Trophoblast cell (in vitro differentiated cells and primary cell): ENCODE measurements at regions not wholly inside any gene's neighbourhood (a gene's known extent, or its start where the extent isn't known, plus 50 kb on each side); places are given as distances from the start of the nearest gene placed in this dataset.
A peak's percentile ranks its signal among the peaks of the same experiment; 100 is the strongest.

Experiments used
- DNase-seq, 2 donors: peaks; one replicate each; pipeline ENCODE4 v3.0.0-alpha.2; 2016
- H2AFZ ChIP-seq: 2 replicates; pipeline ENCODE4 v1.6.1; 2013; ENCODE audit warnings: low read length, moderate library complexity, mild to moderate bottlenecking; ENCODE audit not compliant: insufficient read depth, poor library complexity
- H2AK5ac ChIP-seq: 2 replicates; pipeline ENCODE4 v1.6.1; 2013; ENCODE audit warnings: mild to moderate bottlenecking, low read length
- H2BK120ac ChIP-seq: 2 replicates; pipeline ENCODE4 v1.6.1; 2013; ENCODE audit warnings: low read length, mild to moderate bottlenecking, moderate library complexity; ENCODE audit not compliant: insufficient read depth, poor library complexity
- H2BK12ac ChIP-seq: 2 replicates; pipeline ENCODE4 v1.6.1; 2013; ENCODE audit warnings: mild to moderate bottlenecking, low read length, moderate library complexity
- H2BK5ac ChIP-seq: 2 replicates; pipeline ENCODE4 v1.6.1; 2013; ENCODE audit warnings: low read length, low read depth, moderate library complexity, mild to moderate bottlenecking; ENCODE audit not compliant: poor library complexity
- H3K14ac ChIP-seq: 2 replicates; pipeline ENCODE4 v1.6.1; 2013; ENCODE audit warnings: mild to moderate bottlenecking, low read length
- H3K18ac ChIP-seq: 2 replicates; pipeline ENCODE4 v1.6.1; 2013; ENCODE audit warnings: mild to moderate bottlenecking, low read length
- H3K23ac ChIP-seq: 2 replicates; pipeline ENCODE4 v1.6.1; 2013; ENCODE audit warnings: low read length
- H3K27ac ChIP-seq: 2 replicates; pipeline ENCODE4 v1.5.1; 2013; ENCODE audit warnings: low read depth, mild to moderate bottlenecking, inconsistent platforms, low read length, moderate library complexity
- H3K27me3 ChIP-seq: 2 replicates; pipeline ENCODE4 v1.6.1; 2013; ENCODE audit warnings: inconsistent platforms, mild to moderate bottlenecking, low read length, moderate library complexity; ENCODE audit not compliant: insufficient read depth
- H3K36me3 ChIP-seq, 2 experiments: 1 replicate in 1 of 2; 2 replicates in 1 of 2; pipeline ENCODE4 v1.6.1; 2013; ENCODE audit warnings: low read length in 2 of 2, mild to moderate bottlenecking in 2 of 2, moderate library complexity in 1 of 2; ENCODE audit not compliant: insufficient read depth in 2 of 2, control insufficient read depth in 1 of 2
- H3K4ac ChIP-seq: 2 replicates; pipeline ENCODE4 v1.6.1; 2013; ENCODE audit warnings: low read depth, mild to moderate bottlenecking, low read length, moderate library complexity
- H3K4me1 ChIP-seq, 2 experiments: 1 replicate in 1 of 2; 2 replicates in 1 of 2; pipeline ENCODE4 v1.6.1; 2013; ENCODE audit warnings: low read length in 2 of 2, mild to moderate bottlenecking in 2 of 2, moderate library complexity in 1 of 2; ENCODE audit not compliant: insufficient read depth in 2 of 2, control insufficient read depth in 1 of 2
- H3K4me2 ChIP-seq: 2 replicates; pipeline ENCODE4 v1.6.1; 2013; ENCODE audit warnings: inconsistent platforms, mild to moderate bottlenecking, low read length, moderate library complexity
- H3K4me3 ChIP-seq: 2 replicates; pipeline ENCODE4 v1.5.1; 2013; ENCODE audit warnings: mild to moderate bottlenecking, low read depth, low read length, inconsistent platforms
- H3K79me1 ChIP-seq: one replicate; pipeline ENCODE4 v1.6.1; 2013; ENCODE audit warnings: low read length
- H3K79me2 ChIP-seq: 2 replicates; pipeline ENCODE4 v1.6.1; 2013; ENCODE audit warnings: low read length, mild to moderate bottlenecking; ENCODE audit not compliant: control insufficient read depth, insufficient read depth, poor library complexity
- H3K9ac ChIP-seq: 2 replicates; pipeline ENCODE4 v1.6.1; 2013; ENCODE audit warnings: mild to moderate bottlenecking, low read length
- H3K9me3 ChIP-seq: 2 replicates; pipeline ENCODE4 v1.6.1; 2013; ENCODE audit warnings: low read depth, mild to moderate bottlenecking, control low read depth, inconsistent platforms, low read length; ENCODE audit not compliant: insufficient read depth
- H4K12ac ChIP-seq: 2 replicates; pipeline ENCODE4 v1.6.1; 2013; ENCODE audit warnings: low read depth, mild to moderate bottlenecking, low read length, moderate library complexity
- H4K8ac ChIP-seq: 2 replicates; pipeline ENCODE4 v1.6.1; 2013; ENCODE audit warnings: low read depth, mild to moderate bottlenecking, low read length, moderate library complexity
- H4K91ac ChIP-seq: one replicate; pipeline ENCODE4 v1.6.1; 2013; ENCODE audit warnings: low read depth, mild to moderate bottlenecking, low read length, moderate library complexity
- WGBS: extraction: QIAGEN DNeasy Blood & Tissue Kit; methylation state at CpG from one replicate; pipeline ENCODE4 v1.1.7; 2013; ENCODE audit warnings: missing lambda C conversion rate; ENCODE audit not compliant: insufficient read length, insufficient coverage; ENCODE audit errors: extremely low coverage; 5-methylcytosine and 5-hydroxymethylcytosine counted together

DNA sequence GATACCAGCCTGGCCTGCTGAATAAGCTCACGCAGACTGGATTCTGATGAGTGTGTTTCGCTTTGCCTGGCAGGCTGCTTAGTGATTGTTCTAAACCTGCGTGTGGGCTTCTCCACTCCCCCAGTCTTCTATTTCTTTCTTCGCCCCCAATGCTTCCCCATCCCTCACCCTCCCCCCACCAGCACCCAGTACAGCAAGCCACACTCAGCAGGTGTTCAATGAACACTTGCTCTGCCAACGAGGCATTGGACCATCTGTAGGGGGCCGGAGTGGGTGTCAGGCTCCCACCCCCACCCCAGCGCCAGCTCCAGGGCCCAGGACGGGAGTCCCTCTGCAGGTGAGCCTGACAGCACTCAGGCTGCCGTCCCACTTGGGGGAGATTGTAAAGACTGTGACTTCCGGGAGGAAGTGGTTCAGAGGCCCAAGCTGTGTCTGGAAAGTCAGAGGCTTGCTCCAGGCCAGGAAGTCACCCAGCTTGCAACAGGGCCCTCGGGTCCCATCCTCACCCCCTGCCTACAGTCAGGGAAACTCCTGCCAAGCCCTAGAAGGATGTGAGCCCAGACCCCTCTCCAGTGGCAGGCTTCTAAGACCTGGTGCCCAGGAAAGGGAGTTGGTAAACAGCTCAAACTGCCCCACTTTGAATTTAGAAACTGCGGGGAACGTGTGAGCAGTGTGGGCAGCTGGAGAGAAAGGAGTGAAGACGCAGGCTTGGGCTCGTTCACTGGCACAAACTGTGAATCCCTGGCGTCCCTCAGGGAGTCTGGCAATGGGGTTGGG is 66.3 kb upstream of the PRDM11 start:
- H2AFZ ChIP-seq: no peak overlapping the region
- H3K4ac ChIP-seq: no peak overlapping the region
- DNase-seq: no peak
- H3K23ac ChIP-seq: no peak overlapping the region
- H3K4me2 ChIP-seq: no peak overlapping the region
- H2AK5ac ChIP-seq: no peak overlapping the region
- no peak overlapping the region for H2BK120ac ChIP-seq
- no peak overlapping the region for H2BK12ac ChIP-seq
- H4K91ac ChIP-seq: no peak overlapping the region
- no peak overlapping the region for H2BK5ac ChIP-seq
- peak overlapping the region; percentile 32 for H4K8ac ChIP-seq
- no peaks in the 10 kb centered on the region for H3K9me3 ChIP-seq
- no peak overlapping the region for H4K12ac ChIP-seq
- peaks cover 2% of the 10 kb centered on the region for H3K79me1 ChIP-seq
- H3K9ac ChIP-seq: no peak overlapping the region
- H3K27me3 ChIP-seq: no peaks in the 10 kb centered on the region
- peak overlapping the region; percentile 32 for H3K4me3 ChIP-seq
- H3K14ac ChIP-seq: peak overlapping the region; percentile 22
- no peak overlapping the region for H3K27ac ChIP-seq
- H3K79me2 ChIP-seq: no peaks in the 10 kb centered on the region
- peaks cover 23 to 25% of the 10 kb centered on the region in 2 experiments for H3K4me1 ChIP-seq
- H3K18ac ChIP-seq: no peak overlapping the region
- no peaks in the 10 kb centered on the region for H3K36me3 ChIP-seq
- WGBS: no CpG with 5 or more reads among the region's 16 CpGs

DNA sequence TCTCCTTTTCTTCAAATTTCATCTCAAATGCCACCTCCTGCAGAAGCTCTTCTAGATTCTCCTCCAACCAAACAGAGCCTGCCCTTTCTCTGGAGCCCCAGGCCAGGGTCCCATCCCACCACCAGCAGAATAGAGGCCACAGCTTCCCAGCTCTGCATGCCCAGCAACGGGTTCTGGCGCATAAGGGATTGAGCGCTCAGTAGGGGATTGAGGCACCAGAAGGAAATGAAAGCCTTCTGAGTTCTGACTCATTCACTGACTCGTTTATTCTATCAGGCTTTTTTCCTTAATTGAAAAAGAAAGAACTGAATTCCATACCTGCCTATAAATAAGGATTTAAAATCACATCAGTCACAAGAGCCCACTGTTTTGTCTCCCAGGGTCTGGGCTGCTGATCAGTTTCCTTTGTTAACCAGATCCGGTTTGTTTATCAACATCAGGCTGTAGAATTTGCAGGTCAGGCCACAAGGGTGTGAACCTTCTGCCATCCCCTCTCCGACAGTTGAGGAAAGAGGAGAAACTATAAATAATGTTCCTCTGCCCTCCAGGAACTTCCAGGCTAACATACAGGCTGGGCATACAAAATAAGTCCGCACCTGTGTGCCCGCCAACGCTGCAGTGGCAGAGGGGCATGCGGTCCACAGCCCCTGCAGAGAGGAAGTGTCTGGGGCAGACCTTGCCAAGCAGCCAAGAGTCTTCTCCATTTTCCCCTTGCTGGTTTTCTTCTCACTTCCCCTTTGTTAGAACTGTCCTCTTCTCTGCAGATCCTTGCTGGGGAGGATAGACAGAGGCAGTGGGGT is 63.5 kb upstream of the PRDM11 start:
- no peak overlapping the region for H4K91ac ChIP-seq
- no peaks in the 10 kb centered on the region for H3K36me3 ChIP-seq
- no peak overlapping the region for H4K8ac ChIP-seq
- no peaks in the 10 kb centered on the region for H3K27me3 ChIP-seq
- no peaks in the 10 kb centered on the region for H3K9me3 ChIP-seq
- H2AK5ac ChIP-seq: no peak overlapping the region
- no peak overlapping the region for H3K4me2 ChIP-seq
- no peaks in the 10 kb centered on the region for H3K79me2 ChIP-seq
- WGBS: no CpG with 5 or more reads among the region's 10 CpGs
- H2BK5ac ChIP-seq: no peak overlapping the region
- H3K4me1 ChIP-seq: peaks cover 27 to 30% of the 10 kb centered on the region in 2 experiments
- no peak overlapping the region for H3K18ac ChIP-seq
- H3K14ac ChIP-seq: no peak overlapping the region
- no peak overlapping the region for H3K4ac ChIP-seq
- peaks cover 2% of the 10 kb centered on the region for H3K79me1 ChIP-seq
- no peak overlapping the region for H3K9ac ChIP-seq
- no peak overlapping the region for H3K27ac ChIP-seq
- DNase-seq: no peak
- no peak overlapping the region for H2BK12ac ChIP-seq
- no peak overlapping the region for H2BK120ac ChIP-seq
- no peak overlapping the region for H3K23ac ChIP-seq
- no peak overlapping the region for H2AFZ ChIP-seq
- no peak overlapping the region for H3K4me3 ChIP-seq
- H4K12ac ChIP-seq: no peak overlapping the region

DNA sequence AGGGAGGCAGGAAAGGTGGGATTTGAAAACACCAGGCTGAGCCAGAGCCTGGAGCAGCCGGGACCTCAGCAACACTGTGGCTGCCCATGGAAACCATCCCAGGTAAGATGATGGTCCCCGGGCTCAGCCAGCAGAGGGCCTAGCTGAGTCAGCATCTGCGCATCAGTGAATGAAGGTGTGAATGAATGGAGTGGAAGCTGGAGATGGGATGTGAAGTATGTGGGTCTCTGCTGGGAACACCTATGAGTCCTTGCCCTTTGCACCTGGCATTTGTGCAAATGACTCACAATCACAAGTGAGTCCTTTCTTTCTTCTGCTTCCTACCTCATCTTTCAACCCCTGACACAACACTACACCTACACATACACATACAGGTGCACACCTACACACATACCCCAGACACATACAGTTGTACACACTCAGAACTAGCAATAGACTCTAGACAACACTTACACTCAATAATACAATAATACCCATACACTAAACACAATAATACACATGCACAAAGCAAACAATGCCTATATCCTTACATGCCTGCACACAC is 62.8 kb upstream of the PRDM11 start:
- Histone ChIP-seq H2BK120ac (no peak overlapping the region), H3K4me3 (no peak overlapping the region), H3K79me2 (no peaks in the 10 kb centered on the region), H3K18ac (no peak overlapping the region), H3K27ac (no peak overlapping the region), H3K23ac (no peak overlapping the region), H3K27me3 (no peaks in the 10 kb centered on the region), H3K4me2 (no peak overlapping the region), H4K8ac (no peak overlapping the region), H2AK5ac (no peak overlapping the region), H3K36me3 (no peaks in the 10 kb centered on the region), H2AFZ (no peak overlapping the region), H3K4ac (no peak overlapping the region), H3K9me3 (no peaks in the 10 kb centered on the region), H3K4me1 (peaks cover 29% of the 10 kb centered on the region in 2 experiments), H4K12ac (no peak overlapping the region), H2BK12ac (no peak overlapping the region), H4K91ac (no peak overlapping the region), H3K9ac (no peak overlapping the region), H3K14ac (no peak overlapping the region), H3K79me1 (peaks cover 2% of the 10 kb centered on the region), H2BK5ac (no peak overlapping the region)
- WGBS: no CpG with 5 or more reads among the region's 3 CpGs
- DNase-seq: peak in 1 of 2 donors; percentile 43

DNA sequence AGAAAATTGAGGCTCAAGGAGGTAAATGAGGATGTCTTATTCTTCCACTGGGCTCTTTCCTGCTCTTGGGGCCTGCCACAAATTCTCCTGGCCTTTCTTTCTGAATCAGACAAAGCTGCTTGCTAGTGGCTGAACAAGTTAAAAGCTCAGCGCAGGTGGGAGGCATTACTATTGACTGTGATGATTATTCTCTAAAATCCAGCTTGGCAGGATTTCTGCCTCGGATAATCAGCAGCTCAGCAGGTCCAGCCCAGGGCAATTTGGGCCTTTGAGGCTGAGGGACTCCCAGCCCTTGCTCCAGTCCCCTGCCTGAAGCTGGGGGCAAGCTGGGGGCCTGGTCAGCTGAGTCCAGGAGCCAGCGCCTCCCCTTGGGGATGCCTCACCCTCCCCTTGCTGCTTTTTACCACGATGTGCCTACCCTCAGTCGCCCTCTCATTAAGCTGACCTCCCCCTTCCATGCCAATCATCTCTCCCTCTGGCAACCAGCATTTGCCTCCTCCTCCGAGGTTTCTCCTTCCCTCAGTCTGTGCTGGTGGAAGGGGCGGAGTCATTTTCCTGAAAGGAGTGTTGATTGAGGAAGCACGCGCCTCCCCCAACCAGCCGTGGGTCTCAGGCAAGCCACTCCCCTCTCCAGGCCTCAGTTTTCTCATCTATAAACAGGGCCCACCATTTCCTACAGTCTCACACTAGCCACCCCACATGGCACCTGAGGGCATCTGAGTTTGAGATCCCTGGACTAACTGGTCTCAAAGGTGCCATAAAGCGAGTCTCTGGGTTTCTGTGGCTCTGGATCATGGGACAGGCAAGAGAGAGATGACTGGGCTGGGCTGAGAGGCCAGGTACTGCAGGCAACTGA is 60.6 kb upstream of the PRDM11 start:
- Histone ChIP-seq H3K14ac (no peak overlapping the region), H4K91ac (no peak overlapping the region), H3K36me3 (no peaks in the 10 kb centered on the region)

More for the DNA sequence above, 60.6 kb upstream of the PRDM11 start:
- H3K79me1 ChIP-seq: peaks cover 2% of the 10 kb centered on the region
- H3K9me3 ChIP-seq: no peaks in the 10 kb centered on the region
- no CpG with 5 or more reads among the region's 11 CpGs for WGBS
- DNase-seq: peak; percentile 83 to 90
- H3K9ac ChIP-seq: no peak overlapping the region
- no peak overlapping the region for H2BK5ac ChIP-seq
- H3K4me2 ChIP-seq: no peak overlapping the region
- no peak overlapping the region for H3K18ac ChIP-seq
- no peak overlapping the region for H2AK5ac ChIP-seq
- H2BK120ac ChIP-seq: no peak overlapping the region
- no peak overlapping the region for H2AFZ ChIP-seq
- H3K27ac ChIP-seq: no peak overlapping the region
- no peak overlapping the region for H4K12ac ChIP-seq
- H3K4me3 ChIP-seq: no peak overlapping the region
- no peaks in the 10 kb centered on the region for H3K79me2 ChIP-seq
- H3K4me1 ChIP-seq: peaks cover 12 to 13% of the 10 kb centered on the region in 2 experiments
- H3K27me3 ChIP-seq: no peaks in the 10 kb centered on the region
- no peak overlapping the region for H3K23ac ChIP-seq
- H3K4ac ChIP-seq: no peak overlapping the region
- no peak overlapping the region for H2BK12ac ChIP-seq
- H4K8ac ChIP-seq: no peak overlapping the region
